ENCODE measurements at regions not wholly inside any gene's neighbourhood (a gene's known extent, or its start where the extent isn't known, plus 50 kb on each side); places are given as distances from the start of the nearest gene placed in this dataset.

DNA sequence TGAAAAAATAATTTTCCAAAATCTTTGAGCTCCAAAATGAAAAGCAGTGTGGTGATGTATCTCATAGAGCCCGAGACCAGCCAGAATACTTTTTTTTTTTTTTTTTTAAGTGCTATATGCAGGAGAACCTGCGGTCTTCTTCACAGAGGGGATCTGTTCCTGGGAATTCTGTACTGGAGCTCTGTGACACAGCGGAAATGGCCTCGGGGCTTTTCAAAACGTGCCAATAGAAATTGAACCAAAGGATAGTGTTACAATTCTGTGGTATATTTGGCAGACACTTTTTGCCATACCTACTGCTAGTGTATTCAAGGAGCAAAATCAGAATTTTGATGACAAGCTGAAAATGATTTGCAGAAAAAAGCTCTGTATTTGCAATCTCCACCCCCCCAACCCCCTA lies 1429.3 kb upstream of the LRRTM3 start:
- TF ChIP-seq CTCF (IDR thresholded peaks at IDR 0.05; ENCODE audit: low read length) (no peak), EZH2 (IDR thresholded peaks at IDR 0.05; ENCODE audit: borderline replicate concordance, low read length) (no peak)
